ENCODE measurements at regions not wholly inside any gene's neighbourhood (a gene's known extent, or its start where the extent isn't known, plus 50 kb on each side); places are given as distances from the start of the nearest gene placed in this dataset.
A peak's percentile ranks its signal among the peaks of the same experiment; 100 is the strongest.

DNA sequence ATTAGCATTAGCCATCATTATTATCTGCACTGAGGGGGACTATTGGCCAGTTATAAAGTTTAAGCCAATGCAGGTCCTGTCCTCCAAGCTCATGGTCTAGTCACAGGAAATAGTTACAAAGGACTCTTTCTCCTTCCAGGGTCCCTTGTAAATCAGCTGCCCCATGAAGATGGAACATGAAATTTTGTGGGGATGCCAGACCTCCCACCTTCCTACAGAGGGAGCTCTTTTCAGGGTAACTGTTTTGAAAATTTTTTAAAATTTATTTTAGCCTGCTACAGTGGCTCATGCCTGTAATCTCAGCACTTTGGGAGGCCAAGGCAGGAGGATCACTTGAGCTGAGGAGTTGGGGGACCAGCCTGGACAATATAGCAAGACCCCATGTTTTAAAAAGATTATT is 124.4 kb upstream of the SLC34A2 start:
- Histone ChIP-seq H3K27me3 (ENCODE audit: control insufficient read depth, insufficient read depth, low read length) (peaks cover 4% of the 10 kb centered on the region), H3K4me3 (ENCODE audit: low read depth, low read length) (no peak overlapping the region), H3K36me3 (ENCODE audit: control insufficient read depth, insufficient read depth, low read length) (no peaks in the 10 kb centered on the region)
- DNase-seq (ENCODE audit: low read depth) = no peak
- TF ChIP-seq, protein P1, sequence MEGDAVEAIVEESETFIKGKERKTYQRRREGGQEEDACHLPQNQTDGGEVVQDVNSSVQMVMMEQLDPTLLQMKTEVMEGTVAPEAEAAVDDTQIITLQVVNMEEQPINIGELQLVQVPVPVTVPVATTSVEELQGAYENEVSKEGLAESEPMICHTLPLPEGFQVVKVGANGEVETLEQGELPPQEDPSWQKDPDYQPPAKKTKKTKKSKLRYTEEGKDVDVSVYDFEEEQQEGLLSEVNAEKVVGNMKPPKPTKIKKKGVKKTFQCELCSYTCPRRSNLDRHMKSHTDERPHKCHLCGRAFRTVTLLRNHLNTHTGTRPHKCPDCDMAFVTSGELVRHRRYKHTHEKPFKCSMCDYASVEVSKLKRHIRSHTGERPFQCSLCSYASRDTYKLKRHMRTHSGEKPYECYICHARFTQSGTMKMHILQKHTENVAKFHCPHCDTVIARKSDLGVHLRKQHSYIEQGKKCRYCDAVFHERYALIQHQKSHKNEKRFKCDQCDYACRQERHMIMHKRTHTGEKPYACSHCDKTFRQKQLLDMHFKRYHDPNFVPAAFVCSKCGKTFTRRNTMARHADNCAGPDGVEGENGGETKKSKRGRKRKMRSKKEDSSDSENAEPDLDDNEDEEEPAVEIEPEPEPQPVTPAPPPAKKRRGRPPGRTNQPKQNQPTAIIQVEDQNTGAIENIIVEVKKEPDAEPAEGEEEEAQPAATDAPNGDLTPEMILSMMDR (IDR thresholded peaks at IDR 0.05; ENCODE audit: insufficient read depth, low read length, poor library complexity, severe bottlenecking) = peak; percentile 22

DNA sequence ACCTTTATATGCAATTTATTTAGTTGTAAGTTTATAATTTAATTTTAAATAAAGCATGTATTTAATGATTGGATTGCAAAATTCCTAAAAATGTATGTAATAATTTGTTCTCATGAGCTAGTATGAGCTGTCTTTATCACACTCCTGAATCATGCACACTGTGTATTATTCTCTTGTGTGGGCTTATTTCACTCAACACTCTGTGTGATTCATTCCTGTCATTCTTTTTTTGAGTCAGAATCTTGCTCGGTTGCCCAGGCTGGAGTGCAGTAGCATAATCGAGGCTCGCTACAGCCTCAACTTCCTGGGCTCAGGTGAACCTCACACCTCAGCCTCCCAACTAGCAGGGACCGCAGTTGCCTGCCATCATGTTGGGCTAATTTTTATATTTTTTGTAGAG is 123.1 kb upstream of the SLC34A2 start:
- TF ChIP-seq, protein P1 (IDR thresholded peaks at IDR 0.05; ENCODE audit: insufficient read depth, low read length, poor library complexity, severe bottlenecking) = no peak

DNA sequence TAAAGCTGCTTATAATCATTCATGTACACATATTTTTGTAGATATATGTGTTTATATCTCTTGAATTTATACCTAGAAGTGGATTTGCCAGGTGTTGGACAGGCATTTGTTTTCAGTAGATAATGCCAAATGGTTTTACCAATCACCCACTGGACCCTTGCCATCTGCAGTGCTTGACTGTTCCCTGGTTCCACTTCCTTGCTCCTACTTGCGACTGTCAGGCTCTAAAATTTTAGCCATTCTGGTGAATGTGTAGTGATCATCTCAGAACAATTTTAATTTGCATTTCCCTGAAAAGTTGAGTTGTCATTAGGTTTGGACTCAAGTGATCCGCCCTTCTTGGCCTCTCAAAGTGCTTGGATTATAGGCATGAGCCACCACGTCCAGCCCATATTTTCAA is 122.4 kb upstream of the SLC34A2 start:
- TF ChIP-seq, protein P1 (IDR thresholded peaks at IDR 0.05; ENCODE audit: insufficient read depth, low read length, poor library complexity, severe bottlenecking) = no peak
- DNase-seq (ENCODE audit: low read depth) = no peak
- peaks cover 4% of the 10 kb centered on the region for H3K27me3 ChIP-seq (ENCODE audit: control insufficient read depth, insufficient read depth, low read length)

More for the DNA sequence above, 123.1 kb upstream of the SLC34A2 start:
- no peak for DNase-seq (ENCODE audit: low read depth)
- Histone ChIP-seq H3K27me3 (ENCODE audit: control insufficient read depth, insufficient read depth, low read length) (peaks cover 4% of the 10 kb centered on the region), H3K4me3 (ENCODE audit: low read depth, low read length) (no peak overlapping the region), H3K36me3 (ENCODE audit: control insufficient read depth, insufficient read depth, low read length) (no peaks in the 10 kb centered on the region)

DNA sequence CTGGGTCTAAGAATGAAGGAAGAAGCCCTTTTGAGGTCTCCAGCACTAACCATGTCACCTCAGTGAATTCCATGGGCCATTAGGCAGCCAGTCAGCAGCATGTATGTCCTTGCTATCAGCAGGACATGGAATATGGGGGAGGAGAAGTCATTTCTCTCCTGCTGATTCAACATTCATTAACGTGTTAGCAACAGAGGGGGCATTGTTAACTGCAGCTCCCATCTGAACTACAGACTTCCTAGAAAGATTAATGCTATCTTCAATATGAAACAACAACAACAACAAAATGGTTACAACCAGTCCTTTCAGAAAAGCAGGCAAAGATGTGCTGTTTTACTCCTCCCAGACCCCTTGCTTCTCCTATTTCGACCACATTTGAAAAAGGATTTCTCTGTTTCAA is 120.4 kb upstream of the SLC34A2 start:
- no peaks in the 10 kb centered on the region for H3K27me3 ChIP-seq (ENCODE audit: control insufficient read depth, insufficient read depth, low read length)
- TF ChIP-seq, protein P1 (IDR thresholded peaks at IDR 0.05; ENCODE audit: insufficient read depth, low read length, poor library complexity, severe bottlenecking) = no peak
- peak; percentile 41 for DNase-seq (ENCODE audit: low read depth)
- no peaks in the 10 kb centered on the region for H3K36me3 ChIP-seq (ENCODE audit: control insufficient read depth, insufficient read depth, low read length)
- H3K4me3 ChIP-seq (ENCODE audit: low read depth, low read length) = no peak overlapping the region

More for the DNA sequence above, 122.4 kb upstream of the SLC34A2 start:
- H3K36me3 ChIP-seq (ENCODE audit: control insufficient read depth, insufficient read depth, low read length) = no peaks in the 10 kb centered on the region
- no peak overlapping the region for H3K4me3 ChIP-seq (ENCODE audit: low read depth, low read length)

DNA sequence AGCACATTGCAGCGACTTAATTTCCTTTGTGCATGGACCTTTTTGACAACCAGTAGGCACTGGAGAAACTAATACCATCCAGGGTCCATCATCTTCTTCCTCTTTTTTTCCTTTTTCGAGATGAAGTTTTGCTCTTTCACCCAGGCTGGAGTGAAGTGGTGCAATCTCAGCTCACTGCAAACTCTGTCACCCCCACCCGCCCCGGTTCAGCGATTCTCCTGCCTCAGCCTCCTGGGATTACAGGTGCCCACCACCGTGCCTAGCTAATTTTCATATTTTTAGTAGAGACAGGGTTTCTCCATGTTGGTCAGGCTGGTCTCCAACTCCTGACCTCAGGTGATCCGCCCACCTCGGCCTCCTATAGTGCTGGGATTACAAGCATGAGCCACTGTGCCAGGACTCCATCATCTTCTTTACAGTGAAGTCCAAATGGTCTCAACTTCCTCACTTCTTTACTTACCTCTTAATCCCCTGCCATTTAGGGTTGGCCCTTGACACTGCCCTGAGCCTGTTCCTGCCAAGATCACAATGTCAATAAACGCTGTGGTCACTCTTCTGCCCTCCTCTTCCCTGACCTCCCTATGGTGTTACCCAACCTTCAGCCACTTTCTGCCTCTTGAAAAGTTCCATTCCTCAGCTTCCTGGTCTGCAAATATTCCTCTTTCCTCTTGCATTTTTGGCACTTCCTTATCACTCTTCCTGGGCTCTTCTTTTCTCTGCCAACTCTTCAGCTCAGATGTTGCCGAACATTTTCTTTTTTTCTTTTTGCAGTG is 119.8 kb upstream of the SLC34A2 start:
- Histone ChIP-seq H3K36me3 (ENCODE audit: control insufficient read depth, insufficient read depth, low read length) (no peaks in the 10 kb centered on the region), H3K27me3 (ENCODE audit: control insufficient read depth, insufficient read depth, low read length) (no peaks in the 10 kb centered on the region), H3K4me3 (ENCODE audit: low read depth, low read length) (no peak overlapping the region)
- TF ChIP-seq, protein P1 (IDR thresholded peaks at IDR 0.05; ENCODE audit: insufficient read depth, low read length, poor library complexity, severe bottlenecking) = no peak
- no peak for DNase-seq (ENCODE audit: low read depth)
